Endodermal cell (in vitro differentiated cells): ENCODE measurements at regions not wholly inside any gene's neighbourhood (a gene's known extent, or its start where the extent isn't known, plus 50 kb on each side); places are given as distances from the start of the nearest gene placed in this dataset.

Experiments used
- DNase-seq: peaks from one replicate; pipeline ENCODE4 v3.0.0-alpha.2; 2017
- H3K27ac ChIP-seq: 2 replicates; pipeline ENCODE4 v1.5.1; 2013; ENCODE audit warnings: mild to moderate bottlenecking, low read depth, low read length, moderate library complexity
- H3K27me3 ChIP-seq: 2 replicates; pipeline ENCODE4 v1.6.1; 2013; ENCODE audit warnings: mild to moderate bottlenecking, low read length, moderate library complexity; ENCODE audit not compliant: insufficient read depth, control insufficient read depth, poor library complexity, severe bottlenecking
- H3K36me3 ChIP-seq: 2 replicates; pipeline ENCODE4 v1.7.0; 2013; ENCODE audit warnings: mild to moderate bottlenecking, low read length, moderate library complexity; ENCODE audit not compliant: control insufficient read depth, insufficient read depth
- H3K4me1 ChIP-seq: one replicate; pipeline ENCODE4 v1.7.0; 2013; ENCODE audit warnings: low read length; ENCODE audit not compliant: control insufficient read depth, insufficient read depth
- H3K4me3 ChIP-seq: 2 replicates; pipeline ENCODE4 v1.5.1; 2013; ENCODE audit warnings: mild to moderate bottlenecking, low read length, moderate library complexity
- H3K9ac ChIP-seq: 2 replicates; pipeline ENCODE4 v1.6.1; 2013; ENCODE audit warnings: mild to moderate bottlenecking, low read length, moderate library complexity; ENCODE audit not compliant: poor library complexity, severe bottlenecking; ENCODE audit errors: extremely low read depth
- H3K9me3 ChIP-seq: 2 replicates; pipeline ENCODE4 v1.6.1; 2013; ENCODE audit warnings: mild to moderate bottlenecking, low read length, moderate library complexity; ENCODE audit not compliant: control insufficient read depth
- H3K27ac Mint-ChIP-seq: 2 replicates; pipeline ENCODE4 v1.8.0; 2020; ENCODE audit warnings: mixed read lengths
- H3K27me3 Mint-ChIP-seq: 2 replicates; pipeline ENCODE4 v1.8.0; 2021; ENCODE audit warnings: mild to moderate bottlenecking, mixed read lengths; ENCODE audit not compliant: insufficient read depth
- H3K36me3 Mint-ChIP-seq: 2 replicates; pipeline ENCODE4 v1.8.0; 2020; ENCODE audit warnings: low read depth, mixed read lengths
- H3K4me1 Mint-ChIP-seq: 2 replicates; pipeline ENCODE4 v1.8.0; 2020; ENCODE audit warnings: mixed read lengths
- H3K4me3 Mint-ChIP-seq: 2 replicates; pipeline ENCODE4 v1.8.0; 2020; ENCODE audit warnings: mild to moderate bottlenecking, moderate library complexity, mixed read lengths
- H3K9me3 Mint-ChIP-seq: 2 replicates; pipeline ENCODE4 v1.8.0; 2020; ENCODE audit warnings: mild to moderate bottlenecking, mixed read lengths
- WGBS, 2 experiments: methylation state at CpG; one replicate each; pipeline versions ENCODE4 v1.1.5 to v1.1.7; 2013; ENCODE audit warnings: missing lambda C conversion rate in 2 of 2, mixed read lengths in 1 of 2; ENCODE audit not compliant: insufficient coverage in 1 of 2, insufficient read length in 1 of 2; 5-methylcytosine and 5-hydroxymethylcytosine counted together
- TF ChIP-seq, protein P1 (sequence below): fragments of 200-600 bp; sonication (generic); conservative IDR thresholded peaks from 2 replicates; pipeline ENCODE4 v1.5.0; 2021; ENCODE audit warnings: antibody characterized with exemption, mild to moderate bottlenecking

DNA sequence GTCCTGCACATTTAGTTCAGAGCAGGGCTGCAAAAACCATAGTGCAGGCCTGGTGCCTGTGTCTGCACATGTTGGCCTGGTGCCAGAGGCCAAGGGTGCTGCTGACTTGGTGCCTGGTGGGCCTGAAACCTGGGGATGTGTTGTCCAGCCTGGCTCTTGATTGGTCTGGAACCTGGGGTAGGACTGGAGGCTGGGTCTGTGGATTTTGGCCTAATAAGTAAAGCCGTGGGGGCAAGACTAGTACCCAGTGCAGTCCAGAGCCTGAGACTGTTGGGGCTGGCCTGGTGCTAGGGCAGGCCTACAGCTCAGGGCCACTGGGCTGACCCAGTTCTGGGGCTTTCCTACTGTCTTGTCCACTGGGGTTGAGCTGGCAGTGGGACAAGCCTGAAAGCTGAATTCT, 817.9 kb downstream of the DNAJB9 start:
- H3K27me3 Mint-ChIP-seq = no peaks in the 10 kb centered on the region
- no peak overlapping the region for H3K9ac ChIP-seq
- H3K27ac Mint-ChIP-seq = no peak overlapping the region
- H3K27me3 ChIP-seq = no peaks in the 10 kb centered on the region
- H3K9me3 Mint-ChIP-seq = no peaks in the 10 kb centered on the region
- DNase-seq = no peak
- no peaks in the 10 kb centered on the region for H3K36me3 Mint-ChIP-seq
- H3K27ac ChIP-seq = no peak overlapping the region
- no peaks in the 10 kb centered on the region for H3K9me3 ChIP-seq
- H3K4me3 Mint-ChIP-seq = no peak overlapping the region
- no peaks in the 10 kb centered on the region for H3K36me3 ChIP-seq
- no peaks in the 10 kb centered on the region for H3K4me1 Mint-ChIP-seq
- no peaks in the 10 kb centered on the region for H3K4me1 ChIP-seq
- no peak overlapping the region for H3K4me3 ChIP-seq
- 97 to 100% methylated on average over 1 of the region's 1 CpG for WGBS, 2 experiments
- TF ChIP-seq, protein P1, sequence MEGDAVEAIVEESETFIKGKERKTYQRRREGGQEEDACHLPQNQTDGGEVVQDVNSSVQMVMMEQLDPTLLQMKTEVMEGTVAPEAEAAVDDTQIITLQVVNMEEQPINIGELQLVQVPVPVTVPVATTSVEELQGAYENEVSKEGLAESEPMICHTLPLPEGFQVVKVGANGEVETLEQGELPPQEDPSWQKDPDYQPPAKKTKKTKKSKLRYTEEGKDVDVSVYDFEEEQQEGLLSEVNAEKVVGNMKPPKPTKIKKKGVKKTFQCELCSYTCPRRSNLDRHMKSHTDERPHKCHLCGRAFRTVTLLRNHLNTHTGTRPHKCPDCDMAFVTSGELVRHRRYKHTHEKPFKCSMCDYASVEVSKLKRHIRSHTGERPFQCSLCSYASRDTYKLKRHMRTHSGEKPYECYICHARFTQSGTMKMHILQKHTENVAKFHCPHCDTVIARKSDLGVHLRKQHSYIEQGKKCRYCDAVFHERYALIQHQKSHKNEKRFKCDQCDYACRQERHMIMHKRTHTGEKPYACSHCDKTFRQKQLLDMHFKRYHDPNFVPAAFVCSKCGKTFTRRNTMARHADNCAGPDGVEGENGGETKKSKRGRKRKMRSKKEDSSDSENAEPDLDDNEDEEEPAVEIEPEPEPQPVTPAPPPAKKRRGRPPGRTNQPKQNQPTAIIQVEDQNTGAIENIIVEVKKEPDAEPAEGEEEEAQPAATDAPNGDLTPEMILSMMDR = no peak

DNA sequence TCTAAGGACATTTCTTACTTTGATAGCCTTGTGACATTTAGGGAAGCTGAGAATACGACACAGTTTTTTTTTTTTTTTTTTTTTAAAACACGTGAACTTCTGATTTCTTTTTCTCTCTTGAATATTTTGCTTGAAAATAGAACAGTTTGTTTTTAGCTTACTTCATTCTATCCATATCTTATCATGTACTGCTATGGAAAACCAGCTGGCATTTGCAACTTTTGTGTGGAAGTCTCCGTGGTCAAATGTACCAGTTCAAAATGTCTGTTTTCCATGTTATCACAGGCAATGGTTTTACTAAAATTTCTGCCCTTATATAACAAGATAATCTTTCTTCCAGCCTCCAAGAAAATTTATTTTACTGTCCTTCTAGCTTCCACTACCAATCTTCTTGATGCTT, 821.6 kb downstream of the DNAJB9 start:
- Histone ChIP-seq H3K9me3 (no peaks in the 10 kb centered on the region), H3K4me3 (no peak overlapping the region), H3K4me1 (no peaks in the 10 kb centered on the region), H3K36me3 (no peaks in the 10 kb centered on the region), H3K27me3 (no peaks in the 10 kb centered on the region), H3K27ac (no peak overlapping the region), H3K9ac (no peak overlapping the region)
- Mint-ChIP-seq H3K36me3 (no peaks in the 10 kb centered on the region), H3K9me3 (no peaks in the 10 kb centered on the region), H3K4me1 (no peaks in the 10 kb centered on the region), H3K4me3 (no peak overlapping the region), H3K27me3 (no peaks in the 10 kb centered on the region), H3K27ac (no peak overlapping the region)
- DNase-seq = no peak
- WGBS, 2 experiments = 94% methylated on average over 2 of the region's 3 CpGs; no CpG with 5 or more reads in 1 of the 2 experiments
- TF ChIP-seq, protein P1 = no peak

DNA sequence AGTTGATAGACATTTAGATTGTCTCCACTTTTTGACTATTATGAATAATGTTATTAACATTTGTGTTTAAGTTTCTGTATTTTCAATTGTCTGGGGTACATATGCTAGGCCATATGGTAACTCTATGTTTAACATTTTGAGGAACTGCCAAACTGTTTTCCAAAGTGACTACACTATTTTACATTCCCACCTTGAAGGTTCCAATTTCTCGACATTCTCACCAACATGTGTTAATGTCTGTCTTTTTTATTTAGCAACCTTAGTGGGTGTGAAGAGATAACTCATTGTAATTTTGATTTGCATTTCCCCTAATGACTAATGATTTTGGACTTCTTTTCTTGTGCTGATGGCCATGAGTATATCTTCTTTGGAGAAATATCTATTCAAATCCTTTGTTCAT, 832.4 kb downstream of the DNAJB9 start:
- Histone ChIP-seq H3K9ac (no peak overlapping the region), H3K36me3 (no peaks in the 10 kb centered on the region), H3K9me3 (no peaks in the 10 kb centered on the region), H3K27ac (no peak overlapping the region), H3K27me3 (no peaks in the 10 kb centered on the region), H3K4me1 (no peaks in the 10 kb centered on the region), H3K4me3 (no peak overlapping the region)
- peaks cover 2% of the 10 kb centered on the region for H3K4me1 Mint-ChIP-seq
- TF ChIP-seq, protein P1 = no peak
- DNase-seq = no peak
- H3K4me3 Mint-ChIP-seq = no peak overlapping the region
- 88% methylated on average over 1 of the region's 1 CpG; no CpG with 5 or more reads in 1 of the 2 experiments for WGBS, 2 experiments
- no peaks in the 10 kb centered on the region for H3K36me3 Mint-ChIP-seq
- no peak overlapping the region for H3K27ac Mint-ChIP-seq
- no peaks in the 10 kb centered on the region for H3K9me3 Mint-ChIP-seq
- H3K27me3 Mint-ChIP-seq = no peaks in the 10 kb centered on the region
